ENCODE measurements at regions not wholly inside any gene's neighbourhood (a gene's known extent, or its start where the extent isn't known, plus 50 kb on each side); places are given as distances from the start of the nearest gene placed in this dataset.

DNA sequence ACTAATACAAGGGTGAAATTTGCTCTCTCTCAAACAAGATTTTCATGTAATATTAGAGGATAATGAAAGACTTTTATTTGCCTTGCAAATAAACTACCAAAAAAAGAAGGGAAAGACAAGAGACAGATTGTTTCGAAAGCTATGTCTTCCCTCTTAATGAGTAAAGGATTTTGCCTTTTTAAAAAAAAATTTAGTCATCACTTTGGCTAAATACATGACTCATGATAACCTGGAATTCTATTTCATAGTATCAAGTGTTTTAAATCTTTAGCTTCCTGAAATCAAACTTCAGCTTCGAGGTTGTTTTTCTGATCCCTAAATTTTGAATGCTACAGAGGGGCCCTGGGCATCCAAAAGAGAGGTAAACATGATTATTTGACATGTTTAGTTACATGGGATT lies 144.4 kb downstream of the CCDC59 start:
- no peak for DNase-seq
- H3K4me1 ChIP-seq (ENCODE audit: control insufficient read depth, insufficient read depth, low read length, poor library complexity, severe bottlenecking) = no peaks in the 10 kb centered on the region
- H3K27me3 ChIP-seq (replicated peaks; ENCODE audit: control insufficient read depth, insufficient read depth, low read length, poor library complexity, severe bottlenecking) = no peaks in the 10 kb centered on the region
- H3K9me3 ChIP-seq (ENCODE audit: control insufficient read depth, low read length) = no peaks in the 10 kb centered on the region
- H3K36me3 ChIP-seq (ENCODE audit: control insufficient read depth, insufficient read depth, low read length) = no peaks in the 10 kb centered on the region
- H3K27ac ChIP-seq (ENCODE audit: insufficient read depth, low read length, poor library complexity, severe bottlenecking) = no peak overlapping the region
- H3K4me3 ChIP-seq (ENCODE audit: insufficient read depth, low read depth, low read length, poor library complexity, severe bottlenecking) = no peak overlapping the region

DNA sequence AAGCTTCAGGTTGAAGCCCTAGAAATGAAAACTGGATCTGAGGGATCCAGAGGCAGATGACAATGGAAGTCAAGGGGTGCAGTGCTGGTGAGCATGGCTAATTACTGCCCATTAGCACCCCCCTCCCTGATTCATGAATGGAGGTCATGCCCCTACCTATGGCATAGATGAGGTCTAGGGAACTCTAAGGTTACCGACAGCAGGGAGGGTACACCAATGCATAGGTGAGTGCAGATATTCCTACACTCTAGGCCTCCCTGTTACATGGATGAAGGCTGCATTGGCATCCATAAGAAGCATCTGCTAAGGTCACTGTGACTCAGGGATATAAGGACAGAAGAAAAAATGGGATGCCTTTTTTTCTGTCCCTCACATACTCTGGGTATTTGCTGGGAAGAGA lies 147.3 kb downstream of the CCDC59 start:
- no peak overlapping the region for H3K27ac ChIP-seq (ENCODE audit: insufficient read depth, low read length, poor library complexity, severe bottlenecking)
- no peak for DNase-seq
- no peak overlapping the region for H3K4me3 ChIP-seq (ENCODE audit: insufficient read depth, low read depth, low read length, poor library complexity, severe bottlenecking)
- H3K36me3 ChIP-seq (ENCODE audit: control insufficient read depth, insufficient read depth, low read length) = no peaks in the 10 kb centered on the region
- H3K4me1 ChIP-seq (ENCODE audit: control insufficient read depth, insufficient read depth, low read length, poor library complexity, severe bottlenecking) = no peaks in the 10 kb centered on the region
- no peaks in the 10 kb centered on the region for H3K9me3 ChIP-seq (ENCODE audit: control insufficient read depth, low read length)
- no peaks in the 10 kb centered on the region for H3K27me3 ChIP-seq (replicated peaks; ENCODE audit: control insufficient read depth, insufficient read depth, low read length, poor library complexity, severe bottlenecking)

DNA sequence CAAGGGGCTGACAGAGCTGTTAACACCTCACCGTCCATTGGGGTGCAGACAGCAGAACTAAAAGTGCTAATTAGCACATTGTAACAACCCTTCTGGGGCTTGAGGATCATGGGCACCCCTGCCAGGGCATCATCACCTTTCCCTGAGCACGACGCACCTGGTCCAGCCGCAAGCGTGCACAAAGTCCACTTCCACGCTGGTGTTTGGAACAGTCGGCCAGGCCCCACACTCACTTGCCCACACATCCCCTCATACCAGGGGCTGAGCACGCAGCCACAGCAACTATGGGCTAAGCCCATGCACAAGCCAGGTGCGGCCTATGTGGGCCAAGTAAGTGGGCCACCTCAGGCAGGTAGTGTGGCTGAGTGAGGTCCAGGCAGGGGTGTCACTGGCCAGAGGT lies 148.7 kb downstream of the CCDC59 start:
- no peaks in the 10 kb centered on the region for H3K9me3 ChIP-seq (ENCODE audit: control insufficient read depth, low read length)
- H3K4me3 ChIP-seq (ENCODE audit: insufficient read depth, low read depth, low read length, poor library complexity, severe bottlenecking) = no peak overlapping the region
- no peaks in the 10 kb centered on the region for H3K4me1 ChIP-seq (ENCODE audit: control insufficient read depth, insufficient read depth, low read length, poor library complexity, severe bottlenecking)
- H3K27ac ChIP-seq (ENCODE audit: insufficient read depth, low read length, poor library complexity, severe bottlenecking) = no peak overlapping the region
- no peaks in the 10 kb centered on the region for H3K36me3 ChIP-seq (ENCODE audit: control insufficient read depth, insufficient read depth, low read length)
- no peaks in the 10 kb centered on the region for H3K27me3 ChIP-seq (replicated peaks; ENCODE audit: control insufficient read depth, insufficient read depth, low read length, poor library complexity, severe bottlenecking)
- DNase-seq = no peak

DNA sequence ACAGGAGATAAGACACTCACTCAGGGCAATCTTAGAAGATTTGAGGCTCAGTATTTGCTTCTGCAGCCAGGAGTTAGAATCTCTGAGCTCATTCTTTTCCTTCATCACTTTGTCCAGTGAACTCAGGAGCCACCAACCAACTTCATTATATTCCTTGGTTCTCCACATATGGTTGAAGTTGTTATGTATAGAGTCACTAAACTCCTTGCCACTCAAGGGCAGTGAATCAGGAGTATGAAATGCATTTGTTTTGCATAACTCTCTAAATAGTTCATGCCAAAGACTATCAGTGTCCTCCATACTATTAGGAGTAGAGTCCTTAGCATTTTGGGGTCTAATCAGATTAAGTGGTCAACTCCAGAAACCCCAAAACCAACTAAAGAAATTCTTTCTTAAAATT lies 150.6 kb downstream of the CCDC59 start:
- Histone ChIP-seq H3K4me3 (ENCODE audit: insufficient read depth, low read depth, low read length, poor library complexity, severe bottlenecking) (no peak overlapping the region), H3K9me3 (ENCODE audit: control insufficient read depth, low read length) (no peaks in the 10 kb centered on the region), H3K27ac (ENCODE audit: insufficient read depth, low read length, poor library complexity, severe bottlenecking) (no peak overlapping the region), H3K4me1 (ENCODE audit: control insufficient read depth, insufficient read depth, low read length, poor library complexity, severe bottlenecking) (no peaks in the 10 kb centered on the region), H3K27me3 (replicated peaks; ENCODE audit: control insufficient read depth, insufficient read depth, low read length, poor library complexity, severe bottlenecking) (no peaks in the 10 kb centered on the region), H3K36me3 (ENCODE audit: control insufficient read depth, insufficient read depth, low read length) (no peaks in the 10 kb centered on the region)
- DNase-seq = no peak

DNA sequence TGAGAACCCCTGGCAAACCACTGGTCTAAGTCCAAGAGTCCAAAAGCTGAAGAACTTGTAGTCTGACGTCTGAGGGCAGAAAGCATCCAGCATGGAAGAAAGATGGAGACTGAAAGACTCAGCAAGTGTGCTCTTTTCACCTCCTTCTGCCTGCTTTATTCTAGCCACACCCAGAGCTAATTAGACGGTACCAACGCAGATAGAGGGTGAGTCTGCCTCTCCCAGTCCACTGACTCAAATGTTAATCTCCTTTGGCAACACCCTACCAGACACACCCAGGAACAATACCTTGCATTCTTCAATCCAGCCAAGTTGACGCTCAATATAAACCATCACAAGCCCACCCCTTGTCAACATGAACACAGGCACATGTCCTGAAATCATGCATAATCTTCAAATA lies 155.1 kb downstream of the CCDC59 start:
- no peak overlapping the region for H3K27ac ChIP-seq (ENCODE audit: insufficient read depth, low read length, poor library complexity, severe bottlenecking)
- no peak for DNase-seq
- no peaks in the 10 kb centered on the region for H3K36me3 ChIP-seq (ENCODE audit: control insufficient read depth, insufficient read depth, low read length)
- no peaks in the 10 kb centered on the region for H3K27me3 ChIP-seq (replicated peaks; ENCODE audit: control insufficient read depth, insufficient read depth, low read length, poor library complexity, severe bottlenecking)
- H3K4me3 ChIP-seq (ENCODE audit: insufficient read depth, low read depth, low read length, poor library complexity, severe bottlenecking) = no peak overlapping the region
- no peaks in the 10 kb centered on the region for H3K9me3 ChIP-seq (ENCODE audit: control insufficient read depth, low read length)
- no peaks in the 10 kb centered on the region for H3K4me1 ChIP-seq (ENCODE audit: control insufficient read depth, insufficient read depth, low read length, poor library complexity, severe bottlenecking)

DNA sequence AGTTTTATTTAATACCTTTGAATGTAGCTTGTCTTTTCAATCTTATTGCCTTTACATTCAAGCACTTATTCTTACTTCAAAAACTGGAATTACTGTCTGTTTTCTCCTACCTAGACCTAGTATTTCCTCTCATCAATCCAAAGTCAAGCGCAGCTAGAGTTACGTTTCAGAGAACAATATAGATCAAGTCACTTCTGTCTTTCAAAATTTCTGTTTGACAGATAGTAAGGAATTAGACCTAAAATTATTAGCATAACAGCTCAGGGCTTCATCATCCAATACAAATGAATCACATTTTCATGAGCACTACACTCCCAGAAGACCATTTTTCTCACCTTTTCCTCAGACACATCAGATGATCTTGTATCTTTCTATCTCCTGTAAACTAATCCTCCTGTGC lies 170.6 kb downstream of the CCDC59 start:
- Histone ChIP-seq H3K9me3 (ENCODE audit: control insufficient read depth, low read length) (no peaks in the 10 kb centered on the region), H3K4me3 (ENCODE audit: insufficient read depth, low read depth, low read length, poor library complexity, severe bottlenecking) (no peak overlapping the region), H3K27ac (ENCODE audit: insufficient read depth, low read length, poor library complexity, severe bottlenecking) (no peak overlapping the region), H3K4me1 (ENCODE audit: control insufficient read depth, insufficient read depth, low read length, poor library complexity, severe bottlenecking) (no peaks in the 10 kb centered on the region), H3K27me3 (replicated peaks; ENCODE audit: control insufficient read depth, insufficient read depth, low read length, poor library complexity, severe bottlenecking) (no peaks in the 10 kb centered on the region), H3K36me3 (ENCODE audit: control insufficient read depth, insufficient read depth, low read length) (no peaks in the 10 kb centered on the region)
- DNase-seq = no peak

DNA sequence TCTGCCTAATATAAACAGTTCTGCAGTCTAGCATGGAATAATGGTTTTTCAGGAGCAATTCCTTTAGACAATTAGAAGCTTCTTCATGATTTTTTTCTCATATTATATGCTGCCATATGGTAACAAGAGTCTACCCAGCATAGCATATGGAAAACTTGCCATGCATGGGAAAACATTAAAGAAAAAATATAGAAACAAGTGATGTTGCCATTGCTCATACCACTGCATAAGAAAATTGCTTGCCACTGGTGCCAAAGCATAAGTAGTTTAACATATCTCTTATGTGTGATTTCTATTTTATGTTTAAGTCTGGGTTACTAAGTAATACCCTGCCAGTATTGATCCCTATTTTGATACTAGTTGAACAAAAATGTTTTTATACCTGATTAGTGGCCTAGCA lies 171.2 kb downstream of the CCDC59 start:
- Histone ChIP-seq H3K36me3 (ENCODE audit: control insufficient read depth, insufficient read depth, low read length) (no peaks in the 10 kb centered on the region), H3K4me1 (ENCODE audit: control insufficient read depth, insufficient read depth, low read length, poor library complexity, severe bottlenecking) (no peaks in the 10 kb centered on the region), H3K27ac (ENCODE audit: insufficient read depth, low read length, poor library complexity, severe bottlenecking) (no peak overlapping the region), H3K9me3 (ENCODE audit: control insufficient read depth, low read length) (no peaks in the 10 kb centered on the region), H3K27me3 (replicated peaks; ENCODE audit: control insufficient read depth, insufficient read depth, low read length, poor library complexity, severe bottlenecking) (no peaks in the 10 kb centered on the region), H3K4me3 (ENCODE audit: insufficient read depth, low read depth, low read length, poor library complexity, severe bottlenecking) (no peak overlapping the region)
- no peak for DNase-seq

DNA sequence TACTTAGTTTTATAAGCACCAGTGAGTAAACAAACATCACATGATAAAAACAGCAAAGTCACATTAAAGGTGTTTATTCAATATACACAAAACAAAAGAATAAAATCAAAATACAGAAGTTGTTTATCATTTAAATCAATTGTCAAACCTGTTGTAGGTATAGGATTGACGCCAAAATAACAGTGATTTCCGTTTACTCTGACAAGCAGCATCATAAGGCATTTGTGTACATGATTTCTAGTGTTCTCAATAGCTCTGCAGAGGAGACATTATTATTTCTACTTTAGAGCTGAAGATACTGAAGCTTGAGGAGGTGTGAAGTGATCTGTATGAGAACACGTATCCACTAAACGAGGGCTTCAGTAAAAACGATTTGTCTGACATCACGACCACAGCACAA lies 171.9 kb downstream of the CCDC59 start:
- Histone ChIP-seq H3K4me3 (ENCODE audit: insufficient read depth, low read depth, low read length, poor library complexity, severe bottlenecking) (no peak overlapping the region), H3K36me3 (ENCODE audit: control insufficient read depth, insufficient read depth, low read length) (no peaks in the 10 kb centered on the region), H3K4me1 (ENCODE audit: control insufficient read depth, insufficient read depth, low read length, poor library complexity, severe bottlenecking) (no peaks in the 10 kb centered on the region), H3K9me3 (ENCODE audit: control insufficient read depth, low read length) (no peaks in the 10 kb centered on the region), H3K27me3 (replicated peaks; ENCODE audit: control insufficient read depth, insufficient read depth, low read length, poor library complexity, severe bottlenecking) (no peaks in the 10 kb centered on the region), H3K27ac (ENCODE audit: insufficient read depth, low read length, poor library complexity, severe bottlenecking) (no peak overlapping the region)
- no peak for DNase-seq

DNA sequence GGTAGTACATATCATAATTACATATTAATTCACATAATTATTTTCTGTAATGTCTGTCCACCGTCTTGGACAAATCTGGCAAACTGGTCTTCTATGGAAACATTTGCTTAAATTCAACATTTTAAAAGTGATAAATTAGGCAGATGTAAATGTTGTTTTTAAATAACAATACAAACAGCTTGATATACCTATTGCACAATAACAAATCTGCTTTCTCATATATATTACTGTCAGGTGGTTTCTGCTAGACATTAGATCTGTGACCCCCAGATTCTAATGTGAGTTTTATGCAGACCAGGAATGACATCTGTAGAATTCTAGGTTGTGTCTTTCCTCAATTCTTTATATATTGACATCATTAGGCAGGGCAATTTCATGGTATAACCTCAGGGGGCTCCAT lies 173.3 kb downstream of the CCDC59 start:
- Histone ChIP-seq H3K27ac (ENCODE audit: insufficient read depth, low read length, poor library complexity, severe bottlenecking) (no peak overlapping the region), H3K36me3 (ENCODE audit: control insufficient read depth, insufficient read depth, low read length) (no peaks in the 10 kb centered on the region), H3K4me1 (ENCODE audit: control insufficient read depth, insufficient read depth, low read length, poor library complexity, severe bottlenecking) (no peaks in the 10 kb centered on the region), H3K9me3 (ENCODE audit: control insufficient read depth, low read length) (no peaks in the 10 kb centered on the region), H3K27me3 (replicated peaks; ENCODE audit: control insufficient read depth, insufficient read depth, low read length, poor library complexity, severe bottlenecking) (no peaks in the 10 kb centered on the region), H3K4me3 (ENCODE audit: insufficient read depth, low read depth, low read length, poor library complexity, severe bottlenecking) (no peak overlapping the region)
- no peak for DNase-seq

DNA sequence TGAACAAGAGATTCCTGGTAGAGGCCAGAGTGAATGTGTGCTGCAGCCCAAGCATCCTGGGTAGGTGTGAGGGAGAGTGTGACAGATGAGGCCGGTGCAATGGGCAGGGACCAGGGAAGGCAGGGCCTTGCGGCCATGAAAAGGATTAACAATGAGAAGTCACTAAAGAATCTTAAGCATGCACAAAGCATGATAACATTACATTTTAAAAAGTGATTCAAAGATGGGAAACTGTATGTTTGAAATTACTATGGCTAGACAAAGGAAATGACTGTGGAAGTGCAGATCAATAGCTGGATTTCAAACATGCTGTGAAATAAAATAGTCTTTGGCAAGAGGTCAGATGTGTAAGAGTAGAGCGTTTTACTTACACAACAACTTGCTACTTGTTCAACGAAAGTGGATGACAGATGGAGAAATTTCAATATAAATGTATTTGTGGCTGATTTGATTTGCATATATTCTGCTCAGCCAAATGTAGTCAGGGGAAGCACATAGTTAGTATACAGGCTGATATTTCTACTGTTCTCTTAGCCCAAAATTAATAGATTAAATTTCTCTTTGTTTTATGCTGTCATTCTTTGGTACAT lies 175.5 kb downstream of the CCDC59 start:
- Histone ChIP-seq H3K27me3 (replicated peaks; ENCODE audit: control insufficient read depth, insufficient read depth, low read length, poor library complexity, severe bottlenecking) (no peaks in the 10 kb centered on the region), H3K9me3 (ENCODE audit: control insufficient read depth, low read length) (no peaks in the 10 kb centered on the region), H3K36me3 (ENCODE audit: control insufficient read depth, insufficient read depth, low read length) (no peaks in the 10 kb centered on the region), H3K4me1 (ENCODE audit: control insufficient read depth, insufficient read depth, low read length, poor library complexity, severe bottlenecking) (no peaks in the 10 kb centered on the region), H3K4me3 (ENCODE audit: insufficient read depth, low read depth, low read length, poor library complexity, severe bottlenecking) (no peak overlapping the region), H3K27ac (ENCODE audit: insufficient read depth, low read length, poor library complexity, severe bottlenecking) (no peak overlapping the region)
- no peak for DNase-seq
